Esophagus squamous epithelium (tissue), 5 donors: ENCODE measurements at regions not wholly inside any gene's neighbourhood (a gene's known extent, or its start where the extent isn't known, plus 50 kb on each side); places are given as distances from the start of the nearest gene placed in this dataset.
A peak's percentile ranks its signal among the peaks of the same experiment; 100 is the strongest.

Experiments used
- DNase-seq: peaks from one replicate; lab custom pipeline; 2025; lab: John Stamatoyannopoulos, UW
- H3K27ac ChIP-seq, 4 donors: fragments of 200-600 bp; sonication (generic); one replicate each; pipeline ENCODE4 v1.5.1; 2016 to 2019; ENCODE audit warnings: mild to moderate bottlenecking in 1 of 4
- H3K27me3 ChIP-seq, 4 donors: fragments of 200-600 bp; sonication (generic); 1 replicate in 3 of 4; 2 replicates in 1 of 4; pipeline versions ENCODE4 v1.5.1 to v1.6.0; 2017 to 2021; ENCODE audit warnings: antibody characterized with exemption in 1 of 4
- H3K36me3 ChIP-seq, 3 donors: fragments of 200-600 bp; sonication (generic); one replicate each; pipeline ENCODE4 v1.5.1; 2016 to 2019
- H3K4me1 ChIP-seq, 3 donors: fragments of 200-600 bp; sonication (generic); one replicate each; pipeline ENCODE4 v1.5.1; 2017 to 2019
- H3K4me3 ChIP-seq, 4 donors: fragments of 200-600 bp; sonication (generic); 1 replicate in 3 of 4; 2 replicates in 1 of 4; pipeline ENCODE4 v1.5.1; 2016 to 2019; ENCODE audit warnings: mild to moderate bottlenecking in 2 of 4, moderate library complexity in 1 of 4
- H3K9me3 ChIP-seq, 3 donors: fragments of 200-600 bp; sonication (generic); one replicate each; pipeline ENCODE4 v1.5.1; 2016 to 2019
- POLR2A ChIP-seq, 4 donors: fragments of 450-650 bp; IDR thresholded peaks; one replicate each; pipeline ENCODE4 v1.6.1; 2017; ENCODE audit warnings: antibody characterized with exemption in 4 of 4, mild to moderate bottlenecking in 4 of 4, moderate library complexity in 3 of 4
- WGBS, 2 donors: methylation state at CpG; one replicate each; pipeline ENCODE4 v1.1.5; 2018; 5-methylcytosine and 5-hydroxymethylcytosine counted together
- intact Hi-C: fragments of 100-400 bp; cut with DNase I; formaldehyde crosslinking; loops from one replicate; pipeline ENCODE4 v1.15.0; 2022
- TF ChIP-seq, protein P1 (sequence below), 6 experiments: fragments of 450-650 bp in 4 of 6; fragments of 200-600 bp in 2 of 6; sonication (generic) in 2 of 6; IDR thresholded peaks; one replicate each; pipeline ENCODE4 v1.5.1; 2016 to 2019; ENCODE audit warnings: antibody characterized with exemption in 6 of 6, mild to moderate bottlenecking in 4 of 6, moderate library complexity in 4 of 6
- donor health status: DM: yes; HTN: yes; CAD: no.

DNA sequence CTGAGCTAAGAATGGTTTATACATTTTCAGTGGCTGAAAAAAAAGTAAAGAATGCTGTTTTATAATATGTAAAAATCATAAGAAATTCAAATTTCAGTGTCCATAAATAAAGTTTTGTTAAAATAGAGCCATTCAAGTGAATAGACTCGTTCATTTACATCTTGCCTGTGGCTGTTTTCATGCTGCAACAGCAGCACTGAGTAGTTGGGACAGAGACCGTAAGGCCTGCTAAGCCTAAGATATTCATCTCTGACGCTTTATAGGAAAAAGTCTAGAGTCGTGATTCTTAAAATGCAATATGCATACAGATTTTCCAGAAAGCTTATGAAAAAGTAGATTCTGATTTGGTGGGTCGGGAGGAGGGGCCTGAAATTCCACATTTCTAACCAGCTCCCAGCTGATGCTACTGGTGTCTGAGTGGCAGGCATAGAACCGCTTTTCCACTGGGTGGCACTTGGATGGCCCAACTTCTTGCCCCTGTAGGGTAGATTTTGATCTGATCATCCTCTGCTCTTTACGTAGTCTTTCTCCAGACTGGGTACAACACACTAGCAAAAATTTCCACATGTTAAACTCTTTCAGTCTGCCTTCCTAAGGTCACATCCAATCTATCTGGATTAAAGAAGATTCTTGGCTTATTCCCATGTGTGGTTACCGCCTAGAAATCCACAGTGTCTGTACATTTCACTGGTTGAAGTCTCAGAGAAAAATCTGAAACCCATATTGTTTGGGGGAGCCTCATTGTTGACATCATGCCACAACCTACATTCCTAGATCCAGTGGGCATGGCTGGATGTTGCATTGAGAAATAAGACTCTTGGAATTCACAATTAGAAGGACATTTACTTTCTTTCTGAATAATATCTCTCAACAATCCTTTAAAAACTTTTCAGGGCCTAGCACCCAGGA, 151.2 kb downstream of the C12orf75 start:
- TF ChIP-seq, protein P1, sequence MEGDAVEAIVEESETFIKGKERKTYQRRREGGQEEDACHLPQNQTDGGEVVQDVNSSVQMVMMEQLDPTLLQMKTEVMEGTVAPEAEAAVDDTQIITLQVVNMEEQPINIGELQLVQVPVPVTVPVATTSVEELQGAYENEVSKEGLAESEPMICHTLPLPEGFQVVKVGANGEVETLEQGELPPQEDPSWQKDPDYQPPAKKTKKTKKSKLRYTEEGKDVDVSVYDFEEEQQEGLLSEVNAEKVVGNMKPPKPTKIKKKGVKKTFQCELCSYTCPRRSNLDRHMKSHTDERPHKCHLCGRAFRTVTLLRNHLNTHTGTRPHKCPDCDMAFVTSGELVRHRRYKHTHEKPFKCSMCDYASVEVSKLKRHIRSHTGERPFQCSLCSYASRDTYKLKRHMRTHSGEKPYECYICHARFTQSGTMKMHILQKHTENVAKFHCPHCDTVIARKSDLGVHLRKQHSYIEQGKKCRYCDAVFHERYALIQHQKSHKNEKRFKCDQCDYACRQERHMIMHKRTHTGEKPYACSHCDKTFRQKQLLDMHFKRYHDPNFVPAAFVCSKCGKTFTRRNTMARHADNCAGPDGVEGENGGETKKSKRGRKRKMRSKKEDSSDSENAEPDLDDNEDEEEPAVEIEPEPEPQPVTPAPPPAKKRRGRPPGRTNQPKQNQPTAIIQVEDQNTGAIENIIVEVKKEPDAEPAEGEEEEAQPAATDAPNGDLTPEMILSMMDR (IDR thresholded peaks at IDR 0.05), result no peak
- no peaks in the 10 kb centered on the region for H3K9me3 ChIP-seq
- no peak overlapping the region for H3K4me3 ChIP-seq
- H3K27ac ChIP-seq, result no peak overlapping the region
- DNase-seq, result no peak
- WGBS, 2 donors, result 77 to 78% methylated on average over 8 of the region's 8 CpGs
- no peaks in the 10 kb centered on the region for H3K36me3 ChIP-seq
- intact Hi-C loops, result no loop called here
- no peaks in the 10 kb centered on the region for H3K4me1 ChIP-seq
- no peaks in the 10 kb centered on the region for H3K27me3 ChIP-seq

- TF ChIP-seq, protein P1 (IDR thresholded peaks at IDR 0.05), result no peak
- TF ChIP-seq POLR2A (IDR thresholded peaks at IDR 0.05), result no peak
- DNase-seq, result no peak
- Histone ChIP-seq H3K27ac (no peak overlapping the region), H3K4me3 (no peak overlapping the region), H3K4me1 (no peaks in the 10 kb centered on the region), H3K36me3 (no peaks in the 10 kb centered on the region), H3K9me3 (no peaks in the 10 kb centered on the region), H3K27me3 (no peaks in the 10 kb centered on the region)
- 44 to 71% methylated on average over 1 of the region's 1 CpG for WGBS, 2 donors
- intact Hi-C loops, result no loop called here
Observed at GRCh38 chr12:105482951-105483350, 152.5 kb downstream of the C12orf75 start.

- Histone ChIP-seq H3K9me3 (no peaks in the 10 kb centered on the region), H3K4me1 (no peaks in the 10 kb centered on the region), H3K4me3 (no peak overlapping the region), H3K27me3 (no peaks in the 10 kb centered on the region), H3K27ac (no peak overlapping the region), H3K36me3 (no peaks in the 10 kb centered on the region)
- DNase-seq, result no peak
- TF ChIP-seq POLR2A (IDR thresholded peaks at IDR 0.05), result no peak
- TF ChIP-seq, protein P1 (IDR thresholded peaks at IDR 0.05), result no peak
- intact Hi-C loops, result no loop called here
Observed at GRCh38 chr12:105483691-105484090, 153.2 kb downstream of the C12orf75 start.

DNA sequence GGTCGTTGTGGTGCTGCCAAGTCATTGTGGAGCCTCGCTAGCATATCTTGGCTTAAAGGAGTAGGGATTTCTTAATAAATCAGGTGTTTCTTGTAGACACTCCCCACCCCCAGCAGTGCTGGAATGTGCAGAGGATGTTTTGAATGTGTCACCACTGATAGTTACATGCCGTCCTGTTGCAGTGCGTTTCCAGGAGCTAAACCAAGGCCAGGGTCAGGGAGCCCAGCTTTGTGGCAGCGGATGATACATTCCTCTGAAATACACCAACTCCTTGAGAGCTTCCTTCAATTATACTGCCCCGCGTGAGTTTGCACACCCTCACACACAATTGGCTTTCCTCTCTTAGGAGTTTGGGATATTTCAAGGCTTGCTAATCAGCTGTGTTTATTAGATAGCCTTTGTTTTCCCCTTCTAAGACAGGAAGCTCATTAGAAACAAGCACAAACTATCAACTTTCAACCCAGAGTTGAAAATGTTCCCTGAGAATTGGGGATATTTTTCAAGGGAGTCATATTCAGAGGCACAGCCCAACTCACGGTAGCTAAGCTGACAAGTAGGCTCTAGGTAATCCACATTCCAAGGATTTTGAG, 154.9 kb downstream of the C12orf75 start:
- intact Hi-C loops, result no loop called here
- H3K4me3 ChIP-seq, result no peak overlapping the region
- no peaks in the 10 kb centered on the region for H3K4me1 ChIP-seq
- H3K27ac ChIP-seq, result peak overlapping the region in 2 of 4 donors; percentile 23 to 54
- no peaks in the 10 kb centered on the region for H3K27me3 ChIP-seq
- WGBS, 2 donors, result 68% methylated on average over 7 to 8 of the region's 8 CpGs
- no peaks in the 10 kb centered on the region for H3K9me3 ChIP-seq
- no peaks in the 10 kb centered on the region for H3K36me3 ChIP-seq
- TF ChIP-seq, protein P1 (IDR thresholded peaks at IDR 0.05), result no peak
- no peak for TF ChIP-seq POLR2A (IDR thresholded peaks at IDR 0.05)
- DNase-seq, result no peak

DNA sequence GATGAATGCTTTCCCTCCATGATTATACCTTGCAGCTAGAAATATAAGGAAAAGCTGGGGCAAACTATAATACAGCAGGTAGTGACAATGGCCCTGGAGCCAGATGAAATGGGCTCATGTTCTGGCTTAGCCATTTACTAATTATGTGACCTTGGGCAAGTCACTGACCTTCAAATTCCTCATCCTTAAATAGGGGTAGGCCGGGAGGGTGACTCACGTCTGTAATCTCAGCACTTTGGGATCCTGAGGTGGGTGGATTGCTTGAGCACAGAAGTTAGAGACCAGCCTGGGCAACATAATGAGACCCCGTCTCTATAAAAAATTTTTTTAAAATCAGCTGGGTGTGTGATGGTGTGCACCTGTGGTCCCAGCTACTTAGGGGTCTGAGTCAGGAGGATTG, 155.4 kb downstream of the C12orf75 start:
- Histone ChIP-seq H3K4me3 (no peak overlapping the region), H3K9me3 (no peaks in the 10 kb centered on the region), H3K36me3 (no peaks in the 10 kb centered on the region), H3K27ac (peak overlapping the region in 2 of 4 donors; percentile 23 to 43), H3K4me1 (no peaks in the 10 kb centered on the region), H3K27me3 (no peaks in the 10 kb centered on the region)
- 46 to 92% methylated on average over 3 of the region's 3 CpGs for WGBS, 2 donors
- TF ChIP-seq POLR2A (IDR thresholded peaks at IDR 0.05), result no peak
- TF ChIP-seq, protein P1 (IDR thresholded peaks at IDR 0.05), result no peak
- no peak for DNase-seq
- intact Hi-C loops, result no loop called here
